Ishikawa (cell line): ENCODE measurements at regions not wholly inside any gene's neighbourhood (a gene's known extent, or its start where the extent isn't known, plus 50 kb on each side); places are given as distances from the start of the nearest gene placed in this dataset.

ENCODE experiments used
- CREB1 ChIP-seq: IDR thresholded peaks from 2 replicates; pipeline ENCODE4 v1.6.1; 2012; ENCODE audit warnings: low read depth
- EGR1 ChIP-seq: IDR thresholded peaks from 2 replicates; pipeline ENCODE4 v1.6.1; 2012

GRCh38 chr2:226355600-226355999, 444.0 kb downstream of the IRS1 start:
- TF ChIP-seq CREB1 (no peak), EGR1 (no peak)
